Endothelial cell of umbilical vein (primary cell): ENCODE measurements at regions not wholly inside any gene's neighbourhood (a gene's known extent, or its start where the extent isn't known, plus 50 kb on each side); places are given as distances from the start of the nearest gene placed in this dataset.
"Not testable (repeated sequence)": the region's sequence is repeated elsewhere in the genome, so short reads cannot be mapped to it uniquely, and the experiment has no call there.

ENCODE experiments used
- BruUV-seq: library from RNA; stranded (reverse); fragments of 400-500 nt; replicated peaks from 2 replicates; lab custom pipeline; 2021; lab: Mats Ljungman, UMichigan
- CTCF ChIA-PET: fragments of 300-600, 350-600 bp; sonication (Branson Sonifier 250); formaldehyde crosslinking; loops from one replicate; lab custom pipeline; 2021; ENCODE audit warnings: antibody characterized with exemption, inconsistent platforms; lab: Charles Lee
- POLR2A ChIA-PET: fragments of 300-600, 350-600 bp; sonication (Branson Sonifier 250); formaldehyde crosslinking; loops from one replicate; lab custom pipeline; 2021; ENCODE audit warnings: antibody characterized with exemption, inconsistent platforms; lab: Charles Lee
- DNase-seq: peaks from one replicate; pipeline ENCODE4 v3.0.0-alpha.2; 2011; ENCODE audit warnings: low read depth, low spot score
- FAIRE-seq: peaks from 2 replicates; lab custom pipeline; 2011; peaks lifted over from hg19 to GRCh38; lab: Jason Lieb, UNC
- H2AFZ ChIP-seq: 2 replicates; pipeline ENCODE4 v1.6.0; 2012; ENCODE audit warnings: low read depth, low read length, control low read depth, inconsistent platforms
- H3K27ac ChIP-seq: 2 replicates; pipeline ENCODE4 v1.5.1; 2011; ENCODE audit warnings: low read depth, mild to moderate bottlenecking, control low read depth, low read length, moderate library complexity; ENCODE audit not compliant: insufficient read depth
- H3K27me3 ChIP-seq, 2 experiments: 2 replicates each; pipeline versions ENCODE4 v1.6.0 to v1.6.1; 2011; ENCODE audit warnings: low read length in 2 of 2, mixed read lengths in 1 of 2; ENCODE audit not compliant: control insufficient read depth in 2 of 2, insufficient read depth in 2 of 2
- H3K36me3 ChIP-seq, 2 experiments: 2 replicates in 1 of 2; 3 replicates in 1 of 2; pipeline ENCODE4 v1.5.1; 2011; ENCODE audit warnings: low read length in 2 of 2, mild to moderate bottlenecking in 1 of 2, moderate library complexity in 1 of 2; ENCODE audit not compliant: control insufficient read depth in 2 of 2, insufficient read depth in 2 of 2; ENCODE audit errors: extremely low read depth in 1 of 2
- H3K4me1 ChIP-seq: 3 replicates; pipeline ENCODE4 v1.5.1; 2011; ENCODE audit warnings: mild to moderate bottlenecking, low read length; ENCODE audit not compliant: control insufficient read depth, insufficient read depth; ENCODE audit errors: extremely low read depth
- H3K4me2 ChIP-seq: 2 replicates; pipeline ENCODE4 v1.6.1; 2011; ENCODE audit warnings: low read length, control low read depth, mixed read lengths; ENCODE audit not compliant: insufficient read depth
- H3K4me3 ChIP-seq, 3 experiments: fragments of 200-600 bp in 1 of 3; sonication (generic), shearing (Covaris generic) in 1 of 3; replicated peaks in 1 of 3; 2 replicates each; pipeline ENCODE4 v1.5.1; 2011 to 2016; ENCODE audit warnings: control low read depth in 3 of 3, low read length in 3 of 3, mild to moderate bottlenecking in 2 of 3, inconsistent platforms in 1 of 3, low read depth in 1 of 3, moderate library complexity in 1 of 3; ENCODE audit not compliant: insufficient read depth in 1 of 3
- H3K79me2 ChIP-seq: 2 replicates; pipeline ENCODE4 v1.6.0; 2012; ENCODE audit warnings: low read length, inconsistent platforms; ENCODE audit not compliant: control insufficient read depth, insufficient read depth
- H3K9ac ChIP-seq: replicated peaks from 2 replicates; pipeline ENCODE3; 2011; ENCODE audit warnings: low read length, control low read depth; ENCODE audit not compliant: insufficient read depth; ENCODE audit errors: extremely low read depth
- H3K9me1 ChIP-seq: replicated peaks from 3 replicates; pipeline ENCODE4 v1.6.0; 2011; ENCODE audit warnings: mild to moderate bottlenecking, low read length; ENCODE audit not compliant: control insufficient read depth, insufficient read depth; ENCODE audit errors: extremely low read depth
- H3K9me3 ChIP-seq: replicated peaks from 2 replicates; pipeline ENCODE4 v1.5.1; 2012; ENCODE audit warnings: low read length, inconsistent platforms; ENCODE audit not compliant: control insufficient read depth, insufficient read depth
- H4K20me1 ChIP-seq: replicated peaks from 2 replicates; pipeline ENCODE3; 2011; ENCODE audit warnings: mild to moderate bottlenecking, low read length; ENCODE audit not compliant: control insufficient read depth, insufficient read depth; ENCODE audit errors: extremely low read depth
- FOS ChIP-seq: IDR thresholded peaks from 2 replicates; pipeline ENCODE4 v1.6.1; 2011; ENCODE audit warnings: mild to moderate bottlenecking, low read length, moderate library complexity, borderline replicate concordance; ENCODE audit not compliant: insufficient read depth
- GATA2 ChIP-seq: IDR thresholded peaks from 2 replicates; pipeline ENCODE4 v1.7.0; 2011; ENCODE audit warnings: low read depth, mild to moderate bottlenecking, moderate library complexity, mixed read lengths, low read length; ENCODE audit not compliant: insufficient read length, insufficient read depth
- dilution Hi-C: fragments of 300-500 bp; cut with MboI; formaldehyde crosslinking; loops from one replicate; pipeline ENCODE4 v1.15.0; 2019; ENCODE audit warnings: low sequenced_read_pairs; ENCODE audit not compliant: extremely low pct_ligation_motif_present
- intact Hi-C: fragments of 100-400 bp; cut with micrococcal nuclease; formaldehyde crosslinking; loops from one replicate; pipeline ENCODE4 v1.10.0; 2022

GRCh38 chr7:65177041-65177440, 170.6 kb upstream of the ERV3-1 start:
- H3K9me3 ChIP-seq, H3K4me3 ChIP-seq, H3K27ac ChIP-seq, H3K4me2 ChIP-seq, CTCF ChIA-PET, H3K9me1 ChIP-seq, H3K36me3 ChIP-seq, H4K20me1 ChIP-seq, H3K9ac ChIP-seq, intact Hi-C loops, H3K4me1 ChIP-seq, POLR2A ChIA-PET, H3K27me3 ChIP-seq, BruUV-seq, dilution Hi-C loops, H3K79me2 ChIP-seq, H2AFZ ChIP-seq: not testable (repeated sequence)
- TF ChIP-seq FOS (peak; percentile 14), GATA2 (peak; percentile 87)
- FAIRE-seq (peak; percentile 47), DNase-seq (peak; percentile 27)

GRCh38 chr7:65150105-65150504, 143.6 kb upstream of the ERV3-1 start:
- H3K4me1 ChIP-seq, DNase-seq, CTCF ChIA-PET, H3K9me1 ChIP-seq, H3K36me3 ChIP-seq, dilution Hi-C loops, H3K9me3 ChIP-seq, H2AFZ ChIP-seq, H3K4me3 ChIP-seq, H3K79me2 ChIP-seq, intact Hi-C loops, H4K20me1 ChIP-seq, POLR2A ChIA-PET, H3K27ac ChIP-seq, FAIRE-seq, H3K9ac ChIP-seq, H3K4me2 ChIP-seq, BruUV-seq, H3K27me3 ChIP-seq: not testable (repeated sequence)

- FAIRE-seq, POLR2A ChIA-PET, H3K9me3 ChIP-seq, H3K9ac ChIP-seq, H3K9me1 ChIP-seq, dilution Hi-C loops, H4K20me1 ChIP-seq, H3K79me2 ChIP-seq, H3K4me2 ChIP-seq, DNase-seq, H3K27me3 ChIP-seq, H3K4me1 ChIP-seq, intact Hi-C loops, CTCF ChIA-PET, BruUV-seq, H3K4me3 ChIP-seq, H3K27ac ChIP-seq, H2AFZ ChIP-seq, H3K36me3 ChIP-seq: not testable (repeated sequence)
Measured at GRCh38 chr7:65146118-65146914, 139.8 kb upstream of the ERV3-1 start.

- H3K4me3 ChIP-seq, H3K9me1 ChIP-seq, CTCF ChIA-PET, POLR2A ChIA-PET, H3K4me1 ChIP-seq, H3K4me2 ChIP-seq, DNase-seq, H3K9ac ChIP-seq, BruUV-seq, H4K20me1 ChIP-seq, H3K27ac ChIP-seq, H3K36me3 ChIP-seq, H3K79me2 ChIP-seq, intact Hi-C loops, H3K9me3 ChIP-seq, FAIRE-seq, H3K27me3 ChIP-seq, dilution Hi-C loops, H2AFZ ChIP-seq: not testable (repeated sequence)
Measured at GRCh38 chr7:65145710-65146109, 139.2 kb upstream of the ERV3-1 start.
